Activated CD8-positive, alpha-beta T cell treated with anti-CD3 and anti-CD28 coated beads, Interleukin-2, amount 10 ng/mL, durations not matched to agents 7 days and 5 days (primary cell): ENCODE measurements at regions not wholly inside any gene's neighbourhood (a gene's known extent, or its start where the extent isn't known, plus 50 kb on each side); places are given as distances from the start of the nearest gene placed in this dataset.

Source experiments
- ATAC-seq: fragments of 150-1000 bp; cut with Tn5 transposase; one replicate; pipeline ENCODE4 v1.10.0; 2021; ENCODE audit warnings: moderate library complexity
- CTCF ChIA-PET: fragments of 350-600 bp; sonication (Branson Sonifier 250); formaldehyde crosslinking; loops from one replicate; lab custom pipeline; 2021; ENCODE audit warnings: antibody characterized with exemption; lab: Charles Lee
- POLR2A ChIA-PET: fragments of 350-600 bp; sonication (Branson Sonifier 250); formaldehyde crosslinking; loops from one replicate; lab custom pipeline; 2021; ENCODE audit warnings: antibody characterized with exemption; lab: Charles Lee
- DNase-seq: peaks from one replicate; pipeline ENCODE4 v3.0.0-alpha.2; 2020
- H3K27ac Mint-ChIP-seq: one replicate; pipeline ENCODE4 v1.8.0; 2021; ENCODE audit warnings: mild to moderate bottlenecking, mixed read lengths
- H3K27me3 Mint-ChIP-seq: one replicate; pipeline ENCODE4 v1.8.0; 2021; ENCODE audit warnings: low read depth, mixed read lengths
- H3K36me3 Mint-ChIP-seq: one replicate; pipeline ENCODE4 v1.8.0; 2021; ENCODE audit warnings: low read depth, mixed read lengths
- H3K4me1 Mint-ChIP-seq: one replicate; pipeline ENCODE4 v1.8.0; 2021; ENCODE audit warnings: low read depth, mixed read lengths
- H3K4me3 Mint-ChIP-seq: one replicate; pipeline ENCODE4 v1.8.0; 2021; ENCODE audit warnings: mild to moderate bottlenecking, mixed read lengths
- H3K9me3 Mint-ChIP-seq: one replicate; pipeline ENCODE4 v1.8.0; 2022; ENCODE audit warnings: mixed read lengths; ENCODE audit not compliant: insufficient read depth

DNA sequence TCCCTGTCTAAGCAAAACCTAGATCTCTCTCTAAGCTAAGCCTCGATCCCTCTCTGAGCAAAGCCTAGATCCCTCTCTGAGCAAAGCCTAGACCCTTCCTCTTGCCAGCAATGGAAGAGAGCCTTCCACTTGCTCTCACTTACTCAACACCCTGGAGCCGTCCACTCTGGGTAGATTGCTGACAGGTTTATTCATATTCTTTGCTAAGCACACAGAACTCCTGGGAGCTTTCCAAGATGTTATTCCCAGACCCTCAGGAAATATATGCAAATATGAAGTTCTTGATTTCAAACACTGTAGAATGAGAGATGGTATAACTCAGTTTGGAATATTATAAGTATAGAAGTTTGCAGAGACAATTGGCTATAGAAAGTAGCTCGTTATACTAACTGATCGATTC lies 503.8 kb upstream of the CELF2 start:
- Mint-ChIP-seq H3K9me3 (no peaks in the 10 kb centered on the region), H3K4me3 (no peak overlapping the region), H3K27me3 (no peaks in the 10 kb centered on the region), H3K36me3 (no peaks in the 10 kb centered on the region), H3K27ac (no peak overlapping the region), H3K4me1 (no peaks in the 10 kb centered on the region)
- ATAC-seq: no peak
- no peak for DNase-seq
- ChIA-PET CTCF (no interaction called here), POLR2A (no interaction called here)

- no peak overlapping the region for H3K4me3 Mint-ChIP-seq
- H3K27ac Mint-ChIP-seq: no peak overlapping the region
- H3K9me3 Mint-ChIP-seq: no peaks in the 10 kb centered on the region
- POLR2A ChIA-PET: no interaction called here
- H3K27me3 Mint-ChIP-seq: no peaks in the 10 kb centered on the region
- no peaks in the 10 kb centered on the region for H3K36me3 Mint-ChIP-seq
- DNase-seq: no peak
- CTCF ChIA-PET: no interaction called here
- no peaks in the 10 kb centered on the region for H3K4me1 Mint-ChIP-seq
- no peak for ATAC-seq
These were observed 502.9 kb upstream of the CELF2 start for GRCh38 chr10:10514797-10515196.

DNA sequence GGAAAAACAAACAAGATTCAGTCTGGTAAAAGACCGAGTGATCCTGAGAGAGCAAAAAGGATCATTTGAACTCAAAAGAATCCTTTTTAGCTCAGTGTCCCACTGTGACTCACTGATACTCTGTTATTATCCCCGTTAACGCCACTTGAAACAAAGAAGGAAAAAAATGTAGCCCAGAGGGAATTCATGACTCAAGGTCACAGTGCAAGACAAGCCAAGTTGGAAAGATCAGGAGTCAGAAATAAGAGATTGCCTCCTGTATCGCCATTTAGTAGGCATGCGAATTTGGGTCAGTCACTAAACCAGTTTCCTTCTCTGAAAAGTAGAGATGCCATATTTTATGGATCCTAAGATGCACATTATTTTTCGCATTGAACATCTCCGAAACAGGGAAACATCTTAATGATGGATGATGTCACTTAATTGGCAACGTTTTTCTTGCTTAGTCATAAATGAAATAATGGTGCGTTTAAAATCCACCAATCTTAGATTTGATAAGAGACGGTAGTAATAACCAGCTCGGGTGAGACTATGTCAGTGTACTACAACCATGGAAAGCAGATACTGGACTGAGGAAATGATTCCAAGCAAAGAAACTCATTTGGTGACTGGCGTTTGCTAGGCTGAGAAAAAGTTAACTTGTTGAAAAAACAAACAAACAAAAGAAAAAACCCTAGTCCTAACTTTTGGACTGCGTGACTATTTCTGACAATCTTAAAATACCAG lies 502.0 kb upstream of the CELF2 start:
- Mint-ChIP-seq H3K9me3 (no peaks in the 10 kb centered on the region), H3K4me3 (no peak overlapping the region), H3K27ac (no peak overlapping the region), H3K4me1 (no peaks in the 10 kb centered on the region), H3K27me3 (no peaks in the 10 kb centered on the region), H3K36me3 (no peaks in the 10 kb centered on the region)
- POLR2A ChIA-PET: no interaction called here
- no peak for ATAC-seq
- no peak for DNase-seq
- CTCF ChIA-PET: no interaction called here

- ChIA-PET POLR2A (no interaction called here), CTCF (no interaction called here)
- H3K27ac Mint-ChIP-seq: no peak overlapping the region
- DNase-seq (no peak), ATAC-seq (no peak)
- H3K4me3 Mint-ChIP-seq: no peak overlapping the region
- H3K36me3 Mint-ChIP-seq: no peaks in the 10 kb centered on the region
- H3K4me1 Mint-ChIP-seq: no peaks in the 10 kb centered on the region
- no peaks in the 10 kb centered on the region for H3K9me3 Mint-ChIP-seq
- no peaks in the 10 kb centered on the region for H3K27me3 Mint-ChIP-seq
These were observed 501.1 kb upstream of the CELF2 start for GRCh38 chr10:10516346-10517130.

- Mint-ChIP-seq H3K36me3 (no peaks in the 10 kb centered on the region), H3K9me3 (no peaks in the 10 kb centered on the region), H3K4me1 (no peaks in the 10 kb centered on the region), H3K4me3 (no peak overlapping the region), H3K27ac (no peak overlapping the region), H3K27me3 (no peaks in the 10 kb centered on the region)
- ChIA-PET POLR2A (no interaction called here), CTCF (no interaction called here)
- DNase-seq (no peak), ATAC-seq (no peak)
These were observed 499.8 kb upstream of the CELF2 start for GRCh38 chr10:10517866-10518265.

DNA sequence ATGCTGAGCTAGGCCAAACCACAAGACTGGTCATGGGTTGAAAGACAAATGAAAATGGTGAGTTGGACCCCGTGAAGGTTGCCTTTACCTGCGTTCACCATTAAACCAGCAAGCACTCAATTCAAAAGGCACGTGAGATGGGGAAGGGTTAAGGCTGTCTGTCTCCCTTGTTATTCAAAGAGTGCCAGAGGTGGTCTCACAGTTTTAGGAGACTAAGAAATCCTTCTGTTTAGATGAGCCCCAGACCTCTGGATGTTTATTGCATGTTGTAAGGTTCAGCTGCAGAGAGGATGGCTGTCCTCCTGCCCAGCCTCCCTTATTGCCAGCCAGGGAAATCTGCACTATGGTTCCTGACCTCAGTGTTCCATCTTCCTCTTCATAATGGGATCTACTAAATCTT lies 498.0 kb upstream of the CELF2 start:
- Mint-ChIP-seq H3K27me3 (no peaks in the 10 kb centered on the region), H3K36me3 (no peaks in the 10 kb centered on the region), H3K9me3 (no peaks in the 10 kb centered on the region), H3K4me3 (no peak overlapping the region), H3K4me1 (no peaks in the 10 kb centered on the region), H3K27ac (no peak overlapping the region)
- DNase-seq (no peak), ATAC-seq (no peak)
- ChIA-PET CTCF (no interaction called here), POLR2A (no interaction called here)

DNA sequence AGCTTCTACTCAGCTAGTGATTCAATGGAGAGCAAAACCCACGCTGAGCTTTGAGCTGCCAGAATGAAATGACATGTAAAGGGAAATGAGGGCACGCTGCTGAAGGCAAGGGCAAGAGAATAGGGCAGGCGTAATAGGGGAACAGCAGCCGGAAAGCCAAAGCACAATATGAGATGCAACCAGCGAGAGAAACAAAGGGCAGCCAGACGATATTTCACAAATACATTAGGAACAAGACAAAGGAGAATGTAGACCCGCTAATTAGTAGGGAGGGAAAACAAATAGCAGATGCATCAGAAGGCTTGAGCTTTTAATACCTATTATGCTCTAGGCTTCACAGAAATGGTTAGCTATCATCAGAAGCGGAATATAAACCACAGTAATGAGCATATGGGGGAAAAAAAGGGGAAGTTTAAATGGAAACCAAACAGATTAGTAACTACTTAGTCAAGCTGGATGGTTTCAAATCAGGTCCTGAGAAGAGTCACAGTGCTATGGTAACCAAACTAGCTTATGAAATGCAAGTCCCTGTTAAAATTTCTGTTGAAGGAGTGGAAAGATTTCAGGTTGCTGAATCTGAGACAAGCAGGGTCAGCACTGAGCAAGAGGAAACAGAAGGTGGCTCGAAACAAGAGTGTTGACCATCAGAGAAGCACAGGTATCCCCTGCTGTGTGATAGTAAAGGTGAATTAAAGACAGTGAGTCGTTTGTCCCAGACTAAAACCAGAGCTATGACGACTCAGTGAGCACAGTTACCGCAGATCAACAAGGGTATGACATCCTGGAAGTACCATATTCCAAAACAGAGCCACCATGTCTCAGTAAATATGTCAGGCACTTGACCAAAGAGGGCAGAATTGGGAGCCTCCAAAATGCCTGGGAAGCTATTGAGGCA lies 496.9 kb upstream of the CELF2 start:
- H3K4me1 Mint-ChIP-seq: no peaks in the 10 kb centered on the region
- DNase-seq (no peak), ATAC-seq (no peak)
- no peak overlapping the region for H3K4me3 Mint-ChIP-seq
- ChIA-PET CTCF (no interaction called here), POLR2A (no interaction called here)
- H3K27ac Mint-ChIP-seq: no peak overlapping the region
- H3K27me3 Mint-ChIP-seq: no peaks in the 10 kb centered on the region
- H3K9me3 Mint-ChIP-seq: no peaks in the 10 kb centered on the region
- no peaks in the 10 kb centered on the region for H3K36me3 Mint-ChIP-seq

GRCh38 chr10:10526846-10527245 lies 490.8 kb upstream of the CELF2 start:
- POLR2A ChIA-PET: no interaction called here
- Mint-ChIP-seq H3K27me3 (no peaks in the 10 kb centered on the region), H3K4me3 (no peak overlapping the region), H3K9me3 (no peaks in the 10 kb centered on the region), H3K4me1 (no peaks in the 10 kb centered on the region), H3K36me3 (no peaks in the 10 kb centered on the region), H3K27ac (no peak overlapping the region)
- CTCF ChIA-PET: interaction anchor here (1.8 kb wide), 1 partner anchor 9 kb away, joined by 3 read pairs; no protein-coding TSS in a partner anchor
- no peak for DNase-seq
- no peak for ATAC-seq

DNA sequence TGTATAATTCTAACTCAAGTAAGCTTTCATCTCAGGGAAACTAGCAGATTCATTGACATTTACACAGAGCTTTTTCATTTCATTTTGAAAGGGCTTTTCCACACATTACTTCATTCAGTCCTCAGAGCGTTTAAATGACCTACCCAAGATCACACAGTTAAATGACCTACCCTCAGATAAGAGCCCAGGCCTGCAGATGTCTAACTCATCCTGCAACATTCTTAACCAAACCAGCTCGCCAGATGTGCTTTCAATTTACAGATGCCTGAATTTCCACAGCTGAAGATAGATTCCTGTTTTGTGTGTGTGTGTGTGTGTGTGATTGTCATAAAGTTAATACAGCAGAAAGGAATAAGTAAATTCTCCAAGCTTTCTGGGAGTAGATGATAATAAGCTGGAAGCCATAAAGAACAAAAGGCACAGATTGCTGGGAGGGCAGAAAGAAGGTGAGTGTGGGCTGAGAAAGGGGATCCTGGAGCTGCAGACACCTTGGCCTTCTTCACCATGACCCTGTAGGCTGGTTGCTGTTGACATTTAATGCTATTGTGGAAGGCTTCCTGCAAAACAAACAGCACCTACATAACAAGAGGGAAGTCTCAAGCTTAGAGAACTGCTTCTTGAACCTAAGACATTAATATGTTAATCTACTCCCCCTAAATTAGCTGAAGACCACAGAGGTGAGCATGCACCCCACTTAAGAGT lies 489.7 kb upstream of the CELF2 start:
- Mint-ChIP-seq H3K4me3 (no peak overlapping the region), H3K9me3 (no peaks in the 10 kb centered on the region), H3K27ac (no peak overlapping the region), H3K4me1 (no peaks in the 10 kb centered on the region), H3K36me3 (no peaks in the 10 kb centered on the region), H3K27me3 (no peaks in the 10 kb centered on the region)
- no peak for ATAC-seq
- ChIA-PET CTCF (no interaction called here), POLR2A (no interaction called here)
- no peak for DNase-seq

DNA sequence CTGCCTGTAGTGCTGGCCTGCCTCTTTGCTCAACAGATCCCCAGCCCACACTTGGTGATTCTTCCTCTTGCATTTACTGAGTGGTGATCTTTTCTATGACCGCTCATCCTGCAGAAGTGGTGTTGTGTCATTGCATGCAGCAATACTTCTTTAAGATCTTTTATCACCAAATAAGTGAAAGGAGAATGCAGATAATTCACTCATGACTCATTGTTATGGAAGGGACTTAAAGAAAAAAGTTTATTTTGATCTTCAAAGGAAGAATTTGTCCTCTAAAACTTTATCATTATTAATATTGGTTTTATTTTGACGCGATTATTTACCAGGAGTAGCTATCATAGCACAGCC lies 489.1 kb upstream of the CELF2 start:
- POLR2A ChIA-PET: no interaction called here
- ATAC-seq: no peak
- no peak for DNase-seq
- H3K4me3 Mint-ChIP-seq: no peak overlapping the region
- no peaks in the 10 kb centered on the region for H3K36me3 Mint-ChIP-seq
- no peaks in the 10 kb centered on the region for H3K4me1 Mint-ChIP-seq
- no peaks in the 10 kb centered on the region for H3K9me3 Mint-ChIP-seq
- CTCF ChIA-PET: no interaction called here
- no peak overlapping the region for H3K27ac Mint-ChIP-seq
- H3K27me3 Mint-ChIP-seq: no peaks in the 10 kb centered on the region

DNA sequence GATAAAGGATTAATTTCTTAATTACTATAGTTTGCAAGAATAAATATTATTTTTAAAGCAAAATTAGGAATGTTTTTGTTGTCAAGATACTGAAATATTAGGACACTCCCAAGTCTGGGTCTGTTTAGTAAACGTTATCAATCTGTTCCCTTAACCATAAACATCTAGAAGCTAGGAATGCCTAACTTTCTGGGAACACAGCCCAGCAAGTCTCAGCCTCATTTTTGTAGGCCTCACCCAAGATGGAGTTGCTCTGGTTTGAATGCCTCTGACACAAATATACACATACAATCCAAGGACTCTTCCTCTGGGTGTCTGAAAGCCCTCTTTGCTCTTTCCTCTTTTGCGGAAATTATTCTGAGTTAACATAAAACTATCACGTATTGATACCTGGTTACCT lies 487.4 kb upstream of the CELF2 start:
- ATAC-seq (no peak), DNase-seq (no peak)
- Mint-ChIP-seq H3K27me3 (no peaks in the 10 kb centered on the region), H3K27ac (no peak overlapping the region), H3K36me3 (no peaks in the 10 kb centered on the region), H3K9me3 (no peaks in the 10 kb centered on the region), H3K4me1 (no peaks in the 10 kb centered on the region), H3K4me3 (no peak overlapping the region)
- ChIA-PET CTCF (no interaction called here), POLR2A (interaction anchor here (0.7 kb wide), 1 partner anchor 42 kb away, joined by 3 read pairs; no protein-coding TSS in a partner anchor)
